Mucosa of stomach (tissue), 1 donor: ENCODE measurements at regions not wholly inside any gene's neighbourhood (a gene's known extent, or its start where the extent isn't known, plus 50 kb on each side); places are given as distances from the start of the nearest gene placed in this dataset.

ENCODE experiments used
- H3K27me3 ChIP-seq: one replicate; pipeline ENCODE4 v1.7.0; 2013; ENCODE audit warnings: mild to moderate bottlenecking, low read length; ENCODE audit not compliant: control insufficient read depth, insufficient read depth
- H3K36me3 ChIP-seq: one replicate; pipeline ENCODE4 v1.7.0; 2013; ENCODE audit warnings: low read length; ENCODE audit not compliant: control insufficient read depth, insufficient read depth
- H3K4me1 ChIP-seq: one replicate; pipeline ENCODE4 v1.7.0; 2013; ENCODE audit warnings: mild to moderate bottlenecking, low read length; ENCODE audit not compliant: control insufficient read depth, insufficient read depth
- H3K4me3 ChIP-seq: one replicate; pipeline ENCODE4 v1.7.0; 2013; ENCODE audit warnings: low read length
- H3K9ac ChIP-seq: one replicate; pipeline ENCODE4 v1.7.0; 2013; ENCODE audit warnings: mild to moderate bottlenecking, low read length, moderate library complexity
- H3K9me3 ChIP-seq: one replicate; pipeline ENCODE4 v1.7.0; 2013; ENCODE audit warnings: mild to moderate bottlenecking, low read length, moderate library complexity; ENCODE audit not compliant: control insufficient read depth
- donor health status: Pancreatic carcinoma.

DNA sequence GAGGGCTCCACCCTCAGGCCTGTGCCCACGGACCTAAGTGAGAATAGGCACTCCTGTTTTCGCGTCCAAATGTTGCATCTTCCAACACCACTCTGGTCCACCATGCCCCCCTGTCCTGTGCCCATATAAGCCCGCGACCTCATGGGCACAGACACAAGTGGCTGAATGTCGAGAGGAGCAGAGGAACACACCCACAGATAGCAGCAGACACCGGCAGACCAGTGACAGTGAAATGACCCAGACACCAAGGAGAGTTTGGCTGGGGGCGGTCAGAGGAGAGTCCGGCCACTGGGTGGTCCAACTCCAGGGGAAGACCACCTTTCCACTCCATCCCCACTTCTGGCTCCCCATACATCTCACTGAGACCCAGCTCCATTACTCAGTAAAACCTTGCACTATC lies 161.4 kb upstream of the DAB2 start:
- Histone ChIP-seq H3K27me3 (no peaks in the 10 kb centered on the region), H3K4me1 (no peaks in the 10 kb centered on the region), H3K9ac (no peak overlapping the region), H3K36me3 (no peaks in the 10 kb centered on the region), H3K4me3 (no peak overlapping the region), H3K9me3 (no peaks in the 10 kb centered on the region)

DNA sequence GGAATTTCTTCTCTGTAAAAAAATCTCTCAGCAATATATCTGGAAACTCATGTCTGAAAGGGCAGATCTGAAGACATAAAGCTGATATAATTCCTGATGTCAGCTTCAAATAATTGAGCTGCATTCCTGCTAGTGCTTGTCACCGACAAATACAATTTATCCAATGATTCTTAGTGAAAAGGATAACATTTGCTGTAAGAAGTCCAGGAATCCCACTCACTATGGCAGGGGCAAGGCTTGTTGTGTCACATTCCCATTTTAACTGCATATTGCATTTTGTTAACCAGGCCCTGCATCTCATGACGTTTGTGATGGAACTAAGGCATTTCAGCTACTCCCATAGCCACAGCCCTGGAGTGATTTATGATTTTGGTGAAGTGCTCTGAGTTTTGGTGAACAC lies 160.1 kb upstream of the DAB2 start:
- H3K9me3 ChIP-seq, result no peaks in the 10 kb centered on the region
- H3K9ac ChIP-seq, result no peak overlapping the region
- no peaks in the 10 kb centered on the region for H3K27me3 ChIP-seq
- no peaks in the 10 kb centered on the region for H3K36me3 ChIP-seq
- H3K4me3 ChIP-seq, result no peak overlapping the region
- no peaks in the 10 kb centered on the region for H3K4me1 ChIP-seq

DNA sequence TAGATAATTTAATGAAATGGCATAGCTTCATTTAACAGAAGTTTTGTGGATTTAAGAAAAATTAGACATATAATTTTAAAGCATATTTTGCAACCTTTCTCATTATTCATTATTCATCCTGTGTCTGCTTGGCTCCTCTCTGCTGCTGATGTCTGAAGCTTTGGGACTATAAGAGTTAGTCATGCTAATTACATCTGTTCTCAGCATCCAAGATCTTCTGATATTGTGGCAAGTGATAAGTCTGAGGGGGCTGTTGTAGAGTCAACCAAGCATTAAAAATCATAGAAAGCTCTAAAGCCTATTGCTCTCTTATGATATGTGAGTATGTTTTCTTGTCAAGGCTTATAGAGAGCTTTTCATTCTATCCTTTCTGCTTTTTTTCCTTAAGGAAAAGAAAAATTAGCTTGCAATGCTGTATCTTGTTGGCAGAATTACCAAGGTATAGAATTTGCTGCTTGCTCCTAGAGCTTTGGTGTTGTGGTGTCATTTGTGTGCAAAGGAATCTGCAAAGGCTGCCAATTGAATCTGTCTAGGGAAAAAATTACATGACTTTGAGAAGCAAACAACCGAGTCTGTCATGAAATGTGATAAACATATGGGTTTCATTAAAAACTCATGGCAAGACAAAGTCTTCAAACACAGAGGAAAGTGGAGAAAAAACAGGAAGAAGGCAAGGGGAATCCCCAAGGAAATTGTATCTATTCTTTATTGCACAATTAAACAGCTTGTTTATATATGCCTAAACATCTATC lies 156.1 kb upstream of the DAB2 start:
- no peaks in the 10 kb centered on the region for H3K36me3 ChIP-seq
- no peak overlapping the region for H3K4me3 ChIP-seq
- H3K9me3 ChIP-seq, result no peaks in the 10 kb centered on the region
- no peaks in the 10 kb centered on the region for H3K4me1 ChIP-seq
- no peaks in the 10 kb centered on the region for H3K27me3 ChIP-seq
- H3K9ac ChIP-seq, result no peak overlapping the region

DNA sequence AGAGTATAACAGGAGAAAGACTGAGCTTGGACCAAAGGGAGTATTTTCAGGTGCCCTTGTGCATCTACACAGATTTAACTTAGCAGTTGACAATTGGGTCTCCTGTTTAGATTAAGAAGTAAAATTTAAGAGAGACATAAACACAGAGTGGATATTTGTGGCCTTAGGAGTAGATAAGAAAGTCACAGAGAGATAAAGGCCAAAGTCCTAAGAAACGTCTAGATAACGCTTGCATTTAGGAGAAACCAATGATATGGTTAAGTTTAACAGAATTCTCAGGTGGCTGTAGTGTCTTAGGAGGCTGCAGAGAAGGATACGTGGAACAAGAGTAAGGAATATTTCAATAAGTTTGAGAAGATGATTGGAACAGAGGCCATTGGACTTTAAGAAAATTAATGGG lies 155.0 kb upstream of the DAB2 start:
- Histone ChIP-seq H3K36me3 (no peaks in the 10 kb centered on the region), H3K9ac (no peak overlapping the region), H3K9me3 (no peaks in the 10 kb centered on the region)

DNA sequence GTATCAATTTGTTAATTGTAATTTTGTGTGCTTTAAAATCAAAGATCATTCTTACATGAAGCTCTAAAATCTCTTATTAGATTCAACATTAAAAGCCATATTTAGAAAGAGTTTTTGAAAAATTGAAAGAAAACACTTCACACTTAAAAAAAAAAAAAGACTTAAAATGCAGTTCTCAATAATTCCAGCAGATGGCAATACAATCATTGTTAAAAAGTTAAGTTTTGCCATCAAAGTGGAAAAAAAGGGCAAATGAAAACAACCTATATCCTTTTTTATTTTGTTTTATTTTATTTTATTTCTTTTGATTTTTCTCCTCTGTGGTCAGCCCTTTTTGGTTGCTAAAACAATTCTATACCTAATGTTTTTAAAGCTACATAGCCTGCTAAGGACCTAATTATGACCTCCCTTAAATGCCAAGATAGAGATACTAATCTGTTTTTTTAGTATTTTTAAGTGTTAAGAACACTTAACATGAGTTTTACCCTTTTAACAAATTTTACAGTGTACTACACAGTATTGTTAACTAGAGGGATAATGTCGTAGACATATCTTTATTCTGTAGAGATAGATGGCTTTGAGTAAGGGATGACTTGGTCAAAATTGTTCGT lies 154.2 kb upstream of the DAB2 start:
- H3K9ac ChIP-seq, result no peak overlapping the region
- H3K4me3 ChIP-seq, result no peak overlapping the region
- H3K4me1 ChIP-seq, result no peaks in the 10 kb centered on the region
- no peaks in the 10 kb centered on the region for H3K9me3 ChIP-seq
- no peaks in the 10 kb centered on the region for H3K36me3 ChIP-seq
- H3K27me3 ChIP-seq, result no peaks in the 10 kb centered on the region

More for the DNA sequence above, 155.0 kb upstream of the DAB2 start:
- no peak overlapping the region for H3K4me3 ChIP-seq
- no peaks in the 10 kb centered on the region for H3K4me1 ChIP-seq
- H3K27me3 ChIP-seq, result no peaks in the 10 kb centered on the region

DNA sequence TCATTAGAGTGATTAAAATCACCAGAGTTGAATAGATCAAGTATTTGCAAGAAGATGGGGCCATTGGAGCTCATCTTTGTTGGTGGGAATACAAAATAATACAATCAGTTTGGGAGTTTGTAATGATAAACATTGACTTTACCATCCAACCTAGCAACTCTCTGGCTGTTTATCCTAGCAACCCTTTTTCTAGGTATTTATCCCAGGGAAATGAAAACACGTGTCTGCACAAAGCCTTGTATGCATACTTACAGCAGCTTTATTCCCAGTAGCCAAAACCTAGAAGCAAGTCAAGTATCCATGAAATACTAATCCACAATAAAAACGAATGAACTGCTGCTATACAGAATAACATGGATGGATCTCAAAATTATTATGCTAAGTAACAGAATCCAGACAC lies 152.7 kb upstream of the DAB2 start:
- H3K4me3 ChIP-seq, result no peak overlapping the region
- H3K27me3 ChIP-seq, result no peaks in the 10 kb centered on the region
- H3K4me1 ChIP-seq, result no peaks in the 10 kb centered on the region
- no peaks in the 10 kb centered on the region for H3K36me3 ChIP-seq
- H3K9me3 ChIP-seq, result no peaks in the 10 kb centered on the region
- no peak overlapping the region for H3K9ac ChIP-seq

DNA sequence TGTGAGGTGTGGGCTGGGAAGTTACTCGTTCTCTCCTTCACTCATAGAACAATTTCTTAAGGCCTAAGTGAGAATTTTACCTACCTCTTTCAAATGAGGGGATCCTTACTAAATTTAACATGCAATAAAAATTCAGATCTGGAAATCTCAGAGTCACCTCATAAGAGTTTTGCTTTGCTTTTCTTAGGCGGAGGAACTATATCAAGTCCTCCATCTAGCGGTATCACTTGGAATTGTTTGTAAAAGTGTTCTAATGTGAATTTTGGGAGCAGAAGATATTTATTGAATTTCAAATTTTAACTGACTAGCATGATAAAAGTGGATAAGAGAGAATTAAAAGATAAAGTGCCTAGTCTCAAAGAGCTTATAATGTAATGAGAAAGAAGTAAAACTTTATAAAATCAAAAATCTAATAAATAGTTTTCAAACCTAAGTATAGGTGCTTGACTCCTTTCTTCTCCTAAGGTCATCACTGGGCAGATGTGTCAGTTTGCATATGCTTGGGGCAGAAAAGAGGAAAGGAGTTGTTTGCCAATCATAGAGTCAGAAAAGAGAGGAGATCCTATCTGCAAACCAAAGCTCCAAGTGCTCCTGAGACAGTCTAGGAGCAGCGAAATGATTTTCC lies 145.7 kb upstream of the DAB2 start:
- H3K9me3 ChIP-seq, result no peaks in the 10 kb centered on the region
- H3K4me3 ChIP-seq, result no peak overlapping the region
- H3K36me3 ChIP-seq, result no peaks in the 10 kb centered on the region
- no peaks in the 10 kb centered on the region for H3K27me3 ChIP-seq
- H3K4me1 ChIP-seq, result no peaks in the 10 kb centered on the region
- H3K9ac ChIP-seq, result no peak overlapping the region

DNA sequence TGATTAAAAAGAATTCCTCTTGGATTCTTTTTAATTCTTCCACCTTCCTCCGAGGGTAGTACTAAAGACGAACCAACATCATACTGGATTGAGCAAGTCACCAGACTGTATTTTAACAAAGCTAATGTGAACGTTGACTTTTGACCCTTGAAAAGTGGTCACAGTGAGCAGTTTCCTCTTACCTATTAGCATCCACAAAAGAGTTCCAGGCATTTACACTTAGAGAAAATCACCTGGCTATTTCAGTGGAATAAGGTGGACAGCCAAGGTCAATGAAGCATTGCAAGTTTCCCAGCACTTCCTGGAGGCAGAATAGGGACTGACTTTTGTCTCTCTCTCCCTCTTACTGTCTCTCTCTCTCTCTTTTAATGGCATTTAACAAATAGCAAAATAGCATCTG lies 145.1 kb upstream of the DAB2 start:
- Histone ChIP-seq H3K4me3 (no peak overlapping the region), H3K9me3 (no peaks in the 10 kb centered on the region), H3K27me3 (no peaks in the 10 kb centered on the region), H3K4me1 (no peaks in the 10 kb centered on the region), H3K9ac (no peak overlapping the region), H3K36me3 (no peaks in the 10 kb centered on the region)

DNA sequence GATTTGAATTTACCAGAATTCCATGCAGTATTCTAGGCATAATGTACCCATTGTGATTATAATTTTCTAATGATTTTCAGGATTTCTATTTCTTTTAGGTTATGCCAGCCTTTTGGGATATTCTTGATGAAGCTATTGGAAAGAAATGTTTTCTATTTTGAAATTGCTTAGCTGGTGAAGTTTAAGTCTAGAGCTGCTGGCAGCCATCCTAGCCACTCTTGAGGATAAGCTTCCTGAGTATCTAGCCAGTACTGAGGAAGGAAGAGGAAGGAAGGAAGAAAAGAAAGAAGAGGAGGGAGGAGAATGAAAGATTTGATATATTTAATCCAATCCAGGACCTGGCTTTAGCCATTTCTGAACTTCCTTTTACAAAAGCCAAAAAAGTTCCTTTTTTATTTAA lies 142.1 kb upstream of the DAB2 start:
- H3K27me3 ChIP-seq, result no peaks in the 10 kb centered on the region
- no peaks in the 10 kb centered on the region for H3K36me3 ChIP-seq
- no peaks in the 10 kb centered on the region for H3K4me1 ChIP-seq
- H3K9ac ChIP-seq, result no peak overlapping the region
- H3K4me3 ChIP-seq, result no peak overlapping the region
- no peaks in the 10 kb centered on the region for H3K9me3 ChIP-seq

DNA sequence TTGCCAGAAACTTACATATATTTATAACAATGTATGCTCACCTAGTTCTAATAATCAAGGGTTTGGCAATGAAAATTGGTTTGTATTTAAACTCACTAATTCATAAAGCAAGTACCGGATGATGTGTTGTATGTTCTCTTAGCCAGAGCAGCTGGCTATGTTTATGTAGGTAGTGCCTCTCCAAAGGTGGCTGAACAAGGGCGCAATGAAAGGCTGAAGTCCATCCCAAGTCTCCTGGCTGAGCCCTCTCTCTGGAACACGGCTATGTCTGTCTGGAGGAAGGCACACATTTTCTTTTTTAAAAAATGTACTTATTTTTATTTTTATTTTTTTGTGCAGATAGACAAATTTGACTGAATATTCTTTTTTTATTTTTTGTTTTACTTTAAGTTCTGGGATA lies 141.2 kb upstream of the DAB2 start:
- no peaks in the 10 kb centered on the region for H3K9me3 ChIP-seq
- H3K27me3 ChIP-seq, result no peaks in the 10 kb centered on the region
- H3K36me3 ChIP-seq, result no peaks in the 10 kb centered on the region

DNA sequence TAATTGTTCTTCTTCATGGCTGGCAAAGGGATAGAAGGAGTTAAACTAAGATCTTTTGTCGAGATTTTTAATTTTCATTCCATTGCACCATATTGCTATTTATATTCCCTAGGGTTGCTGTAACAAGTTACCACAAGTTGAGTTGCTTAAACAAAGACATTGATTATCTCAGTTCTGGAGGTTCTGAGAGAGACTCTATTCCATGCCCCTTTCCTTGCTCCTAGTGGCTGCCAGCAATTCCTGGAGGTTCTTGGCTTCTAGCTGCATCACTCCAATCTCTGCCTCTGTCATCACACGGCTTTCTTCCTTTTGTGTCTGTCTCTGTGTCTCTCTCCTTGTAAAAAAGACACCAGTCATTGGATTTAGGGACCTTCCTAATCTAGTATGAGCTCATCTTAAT lies 136.6 kb upstream of the DAB2 start:
- Histone ChIP-seq H3K4me3 (no peak overlapping the region), H3K36me3 (no peaks in the 10 kb centered on the region), H3K27me3 (no peaks in the 10 kb centered on the region), H3K9me3 (no peaks in the 10 kb centered on the region), H3K4me1 (no peaks in the 10 kb centered on the region), H3K9ac (no peak overlapping the region)

More for the DNA sequence above, 141.2 kb upstream of the DAB2 start:
- Histone ChIP-seq H3K9ac (no peak overlapping the region), H3K4me1 (no peaks in the 10 kb centered on the region), H3K4me3 (no peak overlapping the region)

DNA sequence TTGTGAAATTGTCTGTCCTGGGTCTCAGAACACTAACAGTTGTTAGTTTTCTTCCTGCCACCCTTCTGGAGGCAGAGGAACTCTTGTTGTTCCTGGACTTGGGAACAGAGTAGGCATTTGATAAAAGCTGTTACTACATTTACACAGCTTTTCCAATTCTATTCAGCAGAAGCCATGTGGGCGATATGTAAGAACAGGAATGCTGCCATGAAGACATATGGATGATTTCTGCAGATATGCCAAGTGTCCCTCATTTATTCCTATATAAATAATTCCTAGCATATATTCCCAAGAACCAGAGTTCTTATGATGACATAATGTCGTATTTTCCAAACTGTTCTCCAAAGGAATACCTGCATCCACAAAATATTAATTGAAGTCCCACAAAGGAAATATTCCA lies 135.9 kb upstream of the DAB2 start:
- Histone ChIP-seq H3K4me1 (no peaks in the 10 kb centered on the region), H3K36me3 (no peaks in the 10 kb centered on the region), H3K4me3 (no peak overlapping the region), H3K9me3 (no peaks in the 10 kb centered on the region), H3K9ac (no peak overlapping the region), H3K27me3 (no peaks in the 10 kb centered on the region)
